ENCODE measurements at regions not wholly inside any gene's neighbourhood (a gene's known extent, or its start where the extent isn't known, plus 50 kb on each side); places are given as distances from the start of the nearest gene placed in this dataset.

DNA sequence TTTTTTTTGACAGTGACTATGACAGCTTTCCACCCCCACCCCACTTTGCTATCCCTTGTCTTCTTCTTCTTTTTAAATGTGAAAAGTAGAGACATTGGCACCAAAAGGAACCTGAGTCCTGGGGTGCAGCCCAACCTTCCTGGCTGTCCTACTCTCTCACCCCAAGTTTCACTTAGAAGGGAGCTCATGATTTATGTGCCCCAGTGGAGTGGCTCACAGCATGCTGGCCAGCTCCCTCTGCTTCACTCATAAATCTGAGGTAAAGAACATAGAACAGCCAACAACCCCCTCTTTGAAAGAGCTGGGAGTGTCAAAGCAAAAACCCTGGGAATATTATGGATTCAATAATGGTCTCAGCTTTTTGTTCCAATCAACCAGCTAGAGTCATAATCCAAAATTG is 196.3 kb upstream of the DAPK1 start:
- H3K4me3 ChIP-seq (replicated peaks; ENCODE audit: low read depth, low read length), result no peak overlapping the region
- TF ChIP-seq, protein P1, sequence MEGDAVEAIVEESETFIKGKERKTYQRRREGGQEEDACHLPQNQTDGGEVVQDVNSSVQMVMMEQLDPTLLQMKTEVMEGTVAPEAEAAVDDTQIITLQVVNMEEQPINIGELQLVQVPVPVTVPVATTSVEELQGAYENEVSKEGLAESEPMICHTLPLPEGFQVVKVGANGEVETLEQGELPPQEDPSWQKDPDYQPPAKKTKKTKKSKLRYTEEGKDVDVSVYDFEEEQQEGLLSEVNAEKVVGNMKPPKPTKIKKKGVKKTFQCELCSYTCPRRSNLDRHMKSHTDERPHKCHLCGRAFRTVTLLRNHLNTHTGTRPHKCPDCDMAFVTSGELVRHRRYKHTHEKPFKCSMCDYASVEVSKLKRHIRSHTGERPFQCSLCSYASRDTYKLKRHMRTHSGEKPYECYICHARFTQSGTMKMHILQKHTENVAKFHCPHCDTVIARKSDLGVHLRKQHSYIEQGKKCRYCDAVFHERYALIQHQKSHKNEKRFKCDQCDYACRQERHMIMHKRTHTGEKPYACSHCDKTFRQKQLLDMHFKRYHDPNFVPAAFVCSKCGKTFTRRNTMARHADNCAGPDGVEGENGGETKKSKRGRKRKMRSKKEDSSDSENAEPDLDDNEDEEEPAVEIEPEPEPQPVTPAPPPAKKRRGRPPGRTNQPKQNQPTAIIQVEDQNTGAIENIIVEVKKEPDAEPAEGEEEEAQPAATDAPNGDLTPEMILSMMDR (IDR thresholded peaks at IDR 0.05; ENCODE audit: low read length, missing control alignments), result no peak
- no peak for DNase-seq (ENCODE audit: low read depth)

- no peak for DNase-seq (ENCODE audit: low read depth)
- H3K4me3 ChIP-seq (replicated peaks; ENCODE audit: low read depth, low read length), result no peak overlapping the region
- TF ChIP-seq, protein P1 (IDR thresholded peaks at IDR 0.05; ENCODE audit: low read length, missing control alignments), result no peak
Measured at GRCh38 chr9:87305151-87305550, 192.5 kb upstream of the DAPK1 start.

GRCh38 chr9:87306006-87306405 is 191.7 kb upstream of the DAPK1 start:
- H3K4me3 ChIP-seq (replicated peaks; ENCODE audit: low read depth, low read length), result no peak overlapping the region
- TF ChIP-seq, protein P1 (IDR thresholded peaks at IDR 0.05; ENCODE audit: low read length, missing control alignments), result no peak
- DNase-seq (ENCODE audit: low read depth), result no peak

- DNase-seq (ENCODE audit: low read depth), result no peak
- no peak overlapping the region for H3K4me3 ChIP-seq (replicated peaks; ENCODE audit: low read depth, low read length)
- TF ChIP-seq, protein P1 (IDR thresholded peaks at IDR 0.05; ENCODE audit: low read length, missing control alignments), result no peak
Measured at GRCh38 chr9:87307848-87308247, 189.8 kb upstream of the DAPK1 start.

- no peak overlapping the region for H3K4me3 ChIP-seq (replicated peaks; ENCODE audit: low read depth, low read length)
- TF ChIP-seq, protein P1 (IDR thresholded peaks at IDR 0.05; ENCODE audit: low read length, missing control alignments), result no peak
- DNase-seq (ENCODE audit: low read depth), result no peak
Measured at GRCh38 chr9:87309236-87309635, 188.4 kb upstream of the DAPK1 start.

DNA sequence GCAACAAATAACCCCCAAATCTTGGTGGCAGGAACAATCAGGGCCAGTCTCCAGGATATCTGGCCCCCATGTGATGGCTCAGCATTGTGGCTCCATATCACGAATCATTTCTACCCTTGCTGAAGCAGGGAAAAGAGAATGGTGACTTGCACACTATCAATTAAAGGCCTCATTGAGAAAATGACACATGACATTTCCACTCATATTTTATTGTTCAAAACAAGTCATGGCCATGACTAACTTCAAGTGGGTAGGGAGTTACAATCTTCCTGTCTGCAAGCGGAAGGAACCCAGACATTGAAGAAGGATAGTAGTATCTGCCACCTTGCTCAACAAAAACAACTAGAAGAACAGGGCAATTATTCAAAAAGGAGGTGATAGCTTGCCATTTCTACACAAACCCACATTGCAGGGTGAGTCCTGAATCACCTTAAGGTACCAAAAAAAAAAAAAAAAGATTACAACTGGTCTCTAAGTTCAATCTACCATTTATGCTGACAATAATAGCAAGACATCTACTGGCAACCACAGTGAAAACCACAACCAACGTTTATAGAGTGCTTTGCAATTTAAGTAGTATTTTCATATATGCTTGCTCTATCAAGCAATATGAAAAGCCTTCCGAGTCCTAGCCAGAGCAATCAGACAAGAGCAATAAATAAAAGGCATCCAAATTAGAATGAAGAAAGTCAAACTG is 186.7 kb upstream of the DAPK1 start:
- H3K4me3 ChIP-seq (replicated peaks; ENCODE audit: low read depth, low read length), result no peak overlapping the region
- TF ChIP-seq, protein P1 (IDR thresholded peaks at IDR 0.05; ENCODE audit: low read length, missing control alignments), result no peak
- DNase-seq (ENCODE audit: low read depth), result no peak

GRCh38 chr9:87319656-87320055 is 178.0 kb upstream of the DAPK1 start:
- H3K4me3 ChIP-seq (replicated peaks; ENCODE audit: low read depth, low read length), result no peak overlapping the region
- no peak for DNase-seq (ENCODE audit: low read depth)
- TF ChIP-seq, protein P1 (IDR thresholded peaks at IDR 0.05; ENCODE audit: low read length, missing control alignments), result no peak
